Suppressor macrophage treated with lipopolysaccharide for 4 hours (primary cell): ENCODE measurements at regions not wholly inside any gene's neighbourhood (a gene's known extent, or its start where the extent isn't known, plus 50 kb on each side); places are given as distances from the start of the nearest gene placed in this dataset.

Experiments used
- DNase-seq: peaks from one replicate; pipeline ENCODE4 v3.0.0-alpha.2; 2020

- DNase-seq, result no peak
Observed at GRCh38 chr10:5311617-5312016, 53.1 kb upstream of the UCN3 start.

GRCh38 chr10:5314840-5315239 lies 49.9 kb upstream of the UCN3 start:
- no peak for DNase-seq
